ENCODE measurements at regions not wholly inside any gene's neighbourhood (a gene's known extent, or its start where the extent isn't known, plus 50 kb on each side); places are given as distances from the start of the nearest gene placed in this dataset.

GRCh38 chr3:113152849-113153248 is 58.5 kb upstream of the BOC start (continued):
- TF ChIP-seq NANOG (IDR thresholded peaks at IDR 0.05; ENCODE audit: insufficient read depth, low read depth, low read length, poor library complexity, severe bottlenecking) (no peak), KDM1A (IDR thresholded peaks at IDR 0.05; ENCODE audit: borderline replicate concordance, low read length) (no peak)
